ENCODE measurements at regions not wholly inside any gene's neighbourhood (a gene's known extent, or its start where the extent isn't known, plus 50 kb on each side); places are given as distances from the start of the nearest gene placed in this dataset.

- TF ChIP-seq CTCF (IDR thresholded peaks at IDR 0.05), result no peak
- no peak for TF ChIP-seq POLR2AphosphoS5 (IDR thresholded peaks at IDR 0.05; ENCODE audit: low read depth, low read length)
- TF ChIP-seq SIN3A (IDR thresholded peaks at IDR 0.05; ENCODE audit: borderline replicate concordance, insufficient read depth, low read depth, low read length), result no peak
- no peak for TF ChIP-seq REST (IDR thresholded peaks at IDR 0.05; ENCODE audit: insufficient read depth in 1 of 2, low read depth in 2 of 2, low read length in 1 of 2)
Measured at GRCh38 chr7:48837266-48837665, 87.1 kb upstream of the CDC14C start.

Data from Panc1 (cell line).